GM18873 (cell line): ENCODE measurements at regions not wholly inside any gene's neighbourhood (a gene's known extent, or its start where the extent isn't known, plus 50 kb on each side); places are given as distances from the start of the nearest gene placed in this dataset.
"Not testable (repeated sequence)": the region's sequence is repeated elsewhere in the genome, so short reads cannot be mapped to it uniquely, and the experiment has no call there.

Source experiments
- ATAC-seq: cut with Tn5 transposase; IDR thresholded peaks from one replicate; pipeline ENCODE4 v1.9.1; 2021; ENCODE audit warnings: mild to moderate bottlenecking, moderate library complexity, moderate number of reproducible peaks; ENCODE audit not compliant: unreplicated experiment, low FRiP score

DNA sequence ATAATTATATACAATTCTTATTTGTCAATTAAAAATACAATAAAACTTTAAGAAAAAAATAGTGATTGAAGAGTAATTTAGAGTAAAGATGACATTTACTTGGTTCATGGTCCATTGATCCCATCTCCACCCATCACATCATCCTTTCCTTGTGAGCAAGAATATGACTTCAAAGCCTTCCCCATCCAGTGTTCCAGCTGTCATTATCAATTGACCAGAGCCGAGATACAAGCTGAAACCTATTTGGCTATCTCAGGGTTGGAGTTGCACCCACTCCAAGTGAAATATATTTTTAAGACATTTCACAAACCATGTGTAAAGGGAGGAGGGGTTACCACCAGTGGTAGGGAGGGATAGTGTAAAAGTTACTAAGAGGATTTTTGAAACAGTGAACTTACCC lies 428.9 kb upstream of the C1orf87 start:
- ATAC-seq: no peak

DNA sequence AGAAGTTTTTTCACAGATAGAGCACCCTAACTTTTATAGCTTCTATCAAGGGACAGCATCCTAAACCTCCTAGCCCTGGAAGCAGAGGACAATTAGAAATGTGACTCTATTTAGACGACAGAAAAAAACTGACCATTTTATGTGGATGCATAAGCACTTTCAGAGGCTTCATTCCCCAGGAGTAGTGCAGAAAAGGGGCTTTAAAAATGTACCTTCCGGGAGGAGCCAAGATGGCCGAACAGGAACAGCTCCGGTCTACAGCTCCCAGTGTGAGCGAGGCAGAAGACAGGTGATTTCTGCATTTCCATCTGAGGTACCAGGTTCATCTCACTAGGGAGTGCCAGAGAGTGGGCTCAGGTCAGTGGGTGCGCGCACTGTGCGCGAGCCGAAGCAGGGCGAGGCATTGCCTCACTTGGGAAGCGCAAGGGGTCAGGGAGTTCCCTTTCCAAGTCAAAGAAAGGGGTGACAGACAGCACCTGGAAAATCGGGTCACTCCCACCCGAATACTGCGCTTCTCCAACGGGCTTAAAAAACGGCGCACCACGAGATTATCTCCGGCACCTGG lies 416.4 kb upstream of the C1orf87 start:
- not testable (repeated sequence) for ATAC-seq

DNA sequence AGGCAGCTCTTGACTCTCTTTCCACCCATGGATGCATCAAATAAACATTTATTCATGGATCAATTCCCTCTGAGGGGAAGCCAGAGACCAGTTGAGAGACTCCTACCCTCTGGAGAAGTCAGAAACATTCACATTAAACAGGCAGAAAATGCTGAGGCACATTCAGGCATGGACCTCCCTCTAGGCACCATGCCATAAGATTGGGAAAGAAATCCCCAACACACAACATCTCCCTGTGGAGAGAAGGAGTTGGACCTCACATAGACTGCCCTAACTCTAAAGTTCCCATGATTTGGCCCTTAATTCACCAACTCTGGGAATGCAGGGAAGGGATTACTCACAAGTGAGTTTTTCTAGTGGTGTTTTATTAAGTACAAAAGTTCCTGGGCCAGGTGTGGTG lies 415.3 kb upstream of the C1orf87 start:
- no peak for ATAC-seq

DNA sequence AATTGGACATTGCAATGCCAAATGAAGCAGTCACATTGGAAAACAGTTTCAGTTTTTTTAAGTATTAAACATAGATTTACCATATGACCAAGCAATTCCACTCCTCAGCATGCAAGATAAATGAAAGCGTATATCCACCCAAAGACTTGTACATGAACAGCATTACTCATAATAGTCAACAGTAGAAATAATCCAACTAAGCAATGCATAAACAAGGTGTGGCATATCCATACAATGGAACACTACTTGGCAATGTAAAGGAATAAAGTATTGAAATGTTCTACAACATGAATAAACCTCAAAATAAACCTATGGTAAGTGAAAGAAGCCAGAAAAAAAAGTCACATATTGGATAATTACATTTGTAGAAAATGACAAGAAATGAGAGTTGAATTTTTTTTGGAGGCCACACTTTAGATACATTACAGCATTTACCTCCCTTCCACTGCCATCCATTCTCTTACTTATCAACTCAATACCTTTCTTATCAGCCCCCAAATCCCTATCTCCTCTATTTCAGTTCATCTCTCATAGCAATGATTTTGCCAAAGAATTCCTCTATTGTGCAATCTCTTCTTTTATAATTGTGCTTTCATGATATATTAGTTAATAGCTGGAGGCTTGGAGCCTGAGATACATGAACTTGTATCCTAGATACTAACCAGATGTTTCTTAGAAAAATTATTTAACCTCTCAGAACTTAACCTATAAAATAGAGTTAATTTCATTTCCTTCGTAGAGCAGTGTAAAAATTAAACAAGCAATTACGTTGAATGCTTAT lies 414.2 kb upstream of the C1orf87 start:
- ATAC-seq: no peak

DNA sequence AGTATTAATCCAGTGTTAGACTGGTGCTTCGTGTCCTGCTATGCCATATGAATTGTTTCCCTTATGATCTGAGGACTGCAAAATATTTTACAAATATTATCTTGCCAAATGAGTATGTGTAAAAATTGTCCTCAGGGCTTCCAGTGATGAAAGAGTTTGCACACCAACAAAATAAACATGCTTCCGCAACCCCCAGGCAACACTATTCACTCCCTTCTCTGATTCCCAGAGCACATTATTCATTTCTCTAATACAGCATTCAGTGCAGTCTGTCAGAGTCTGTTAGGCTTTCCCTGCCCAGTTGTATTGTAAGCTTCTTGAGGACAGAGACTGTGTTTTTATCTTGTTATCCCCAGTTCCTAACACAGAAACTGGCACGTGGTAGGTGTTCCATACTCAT lies 409.9 kb upstream of the C1orf87 start:
- ATAC-seq: no peak

DNA sequence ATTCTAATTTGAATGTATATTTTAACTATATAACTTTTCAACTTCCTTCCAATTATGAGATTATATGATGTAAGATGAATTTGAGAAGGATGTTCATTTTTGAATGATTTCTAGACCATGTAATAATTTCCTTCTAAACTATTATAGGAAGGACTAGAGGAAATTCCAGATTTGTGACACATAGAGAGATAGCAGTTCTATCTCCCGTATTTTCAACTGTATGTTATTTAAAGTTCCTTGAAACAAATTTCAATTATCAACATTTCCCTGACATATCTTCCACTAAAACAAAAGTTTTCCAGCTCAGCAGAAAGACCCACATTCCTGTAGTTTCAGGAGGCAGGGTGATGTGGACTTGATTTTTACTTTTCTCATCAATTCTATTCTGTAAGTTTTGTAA lies 396.7 kb upstream of the C1orf87 start:
- ATAC-seq: no peak

DNA sequence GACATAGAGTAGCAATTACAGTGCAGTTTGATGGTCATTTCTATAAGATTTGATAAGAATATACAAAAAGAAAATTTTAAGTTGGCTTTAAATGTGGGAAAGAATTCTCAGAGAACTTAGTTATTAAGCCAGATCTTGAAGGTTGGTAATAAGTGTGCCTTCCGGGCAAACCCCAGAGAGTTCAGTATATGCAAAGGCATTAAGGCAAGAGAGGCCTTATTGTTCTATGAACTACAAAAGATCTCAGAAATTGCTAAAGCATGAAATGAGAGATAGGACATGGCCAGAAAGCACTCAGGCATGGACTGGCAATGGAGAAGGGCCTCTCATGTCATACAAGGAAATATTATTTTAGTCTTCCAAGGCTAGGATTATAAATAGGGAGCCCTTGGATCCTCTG lies 390.2 kb upstream of the C1orf87 start:
- ATAC-seq: no peak

DNA sequence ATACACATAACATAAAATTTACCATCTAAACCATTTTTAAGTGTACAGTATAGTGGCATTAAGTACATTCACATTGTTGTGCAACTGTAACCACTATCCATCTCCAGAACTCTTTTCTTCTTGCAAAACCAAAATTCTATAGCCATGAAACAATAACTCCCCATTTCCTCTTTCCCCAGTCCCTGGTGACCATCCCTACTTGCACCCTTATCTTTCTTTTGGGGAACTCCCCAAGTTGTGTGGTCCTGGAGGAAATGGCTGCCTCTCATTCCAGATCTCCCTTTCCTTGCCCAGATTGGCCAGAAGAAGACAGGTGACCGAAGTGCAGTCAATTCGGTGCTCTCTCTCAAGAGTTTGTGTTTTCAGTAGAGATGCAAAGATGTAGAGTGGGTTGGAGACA lies 389.6 kb upstream of the C1orf87 start:
- no peak for ATAC-seq

DNA sequence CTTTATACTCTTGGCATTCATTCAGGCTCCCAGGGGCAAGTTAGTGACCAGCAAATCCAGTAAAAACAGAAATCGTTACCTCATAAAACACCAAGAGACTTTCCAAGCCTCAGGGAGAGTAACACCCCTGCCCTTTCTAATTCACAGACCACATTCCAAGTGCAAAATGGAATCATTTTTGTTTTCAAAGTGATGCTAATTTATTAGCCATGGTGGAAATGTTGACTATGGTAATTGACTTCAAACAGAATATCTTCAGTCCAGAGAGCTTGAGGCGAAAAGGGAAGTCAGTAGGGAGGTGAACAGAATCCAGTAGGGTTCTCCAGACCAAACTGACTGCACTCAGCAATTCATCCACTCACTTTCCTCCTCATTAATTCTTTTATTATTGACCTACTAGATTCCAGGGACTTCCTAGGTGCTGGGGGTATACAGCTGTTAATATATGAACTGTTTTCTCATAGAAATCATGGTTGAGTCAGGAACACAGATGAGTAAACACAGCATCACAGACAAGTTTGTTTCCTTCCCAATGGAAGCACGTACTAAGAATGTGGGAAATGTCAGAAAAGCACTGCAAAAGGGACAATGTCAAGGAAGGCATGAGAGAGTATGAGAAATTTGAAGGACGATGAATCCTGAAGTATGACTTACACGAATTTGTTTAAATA lies 388.5 kb upstream of the C1orf87 start:
- ATAC-seq: no peak

DNA sequence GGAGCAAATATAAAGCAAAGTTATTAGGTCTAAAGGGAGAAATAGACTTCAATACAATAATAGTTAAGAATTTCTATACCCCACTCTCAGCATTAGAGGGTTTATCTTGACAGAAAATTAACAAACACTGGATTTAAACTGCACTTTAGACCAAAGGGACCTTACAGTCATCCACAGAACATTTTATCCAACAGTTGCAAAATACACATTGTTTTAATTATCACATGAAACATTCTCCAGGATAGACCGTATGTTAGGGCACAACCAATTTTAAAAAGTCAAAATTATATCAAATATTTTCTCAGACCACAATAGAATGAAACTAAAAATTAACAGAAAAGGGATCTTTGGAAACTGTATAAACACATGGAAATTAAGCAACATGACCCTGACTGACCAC lies 384.5 kb upstream of the C1orf87 start:
- ATAC-seq: no peak

DNA sequence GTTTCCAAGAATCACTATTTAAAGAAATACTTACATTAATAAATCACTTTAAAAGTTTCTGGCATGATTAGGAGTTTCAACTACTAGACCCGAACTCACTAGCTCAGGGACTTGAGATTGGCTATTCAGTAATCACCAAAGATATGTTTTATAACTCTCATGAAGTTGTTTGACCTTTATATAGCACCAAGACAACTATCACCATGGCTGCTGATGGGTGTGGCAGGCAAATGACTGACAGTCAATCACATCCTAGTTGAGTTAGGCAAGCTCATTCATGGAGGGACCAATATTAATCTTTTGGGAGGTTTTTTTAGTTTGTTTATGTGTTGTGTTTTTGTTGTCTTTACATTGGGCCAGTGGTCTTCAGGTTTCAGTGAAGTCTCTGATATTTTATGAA lies 376.3 kb upstream of the C1orf87 start:
- ATAC-seq: no peak

DNA sequence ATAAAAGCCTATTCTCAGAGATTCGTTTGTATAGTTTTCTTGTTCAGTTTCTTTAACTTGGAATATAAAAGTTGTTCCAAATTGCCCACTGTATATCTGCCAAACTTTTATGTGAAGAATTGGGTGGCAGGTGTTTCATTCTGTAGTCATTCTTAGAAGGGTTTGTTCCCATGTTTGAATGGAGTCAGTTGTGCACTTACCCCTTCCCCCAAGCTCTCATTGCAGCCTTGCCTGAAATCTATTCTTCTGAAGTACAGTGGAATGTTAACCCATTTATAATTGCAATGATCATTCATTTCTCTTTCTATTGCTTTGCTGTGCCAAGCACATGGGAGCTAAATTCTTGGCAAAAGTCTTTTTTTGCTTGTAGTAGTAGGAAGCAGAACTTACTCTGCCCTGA lies 375.3 kb upstream of the C1orf87 start:
- no peak for ATAC-seq

DNA sequence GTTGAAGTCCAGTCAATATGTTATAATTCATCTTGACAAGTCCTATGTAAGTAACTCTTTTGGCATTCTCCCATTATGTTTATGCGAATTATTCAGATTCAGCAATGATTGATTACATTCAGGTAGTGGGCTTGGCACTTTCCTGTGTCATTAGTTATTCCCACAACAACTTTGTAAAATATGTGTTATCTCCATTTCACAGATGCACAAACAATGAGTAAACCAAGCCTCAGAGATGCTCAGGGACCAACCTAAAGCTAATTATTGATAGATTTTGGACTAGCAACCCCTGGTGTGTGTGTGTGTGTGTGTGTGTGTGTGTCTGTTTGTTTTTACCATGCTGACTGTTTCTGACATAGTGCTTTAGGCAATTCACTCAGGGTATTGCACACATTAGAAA lies 371.1 kb upstream of the C1orf87 start:
- no peak for ATAC-seq

DNA sequence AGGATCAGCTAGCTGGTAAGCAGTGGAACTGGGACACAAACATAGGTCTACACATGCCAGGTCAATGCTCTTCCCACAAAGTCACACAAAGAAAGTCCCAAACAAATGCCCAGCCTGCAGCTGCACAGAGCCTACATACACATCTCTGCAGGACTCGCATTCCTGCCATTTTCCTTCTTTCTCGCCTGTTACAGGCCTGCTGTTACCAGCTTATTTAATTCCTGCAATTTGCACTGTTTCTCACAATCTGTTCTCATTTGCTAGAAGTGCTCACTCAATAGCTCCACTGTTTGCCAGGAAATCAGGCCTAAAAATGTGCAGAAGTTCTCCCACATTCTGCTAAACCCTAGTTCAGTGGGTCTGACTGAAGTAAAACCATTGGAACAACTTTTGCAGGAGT lies 362.6 kb upstream of the C1orf87 start:
- ATAC-seq: no peak

DNA sequence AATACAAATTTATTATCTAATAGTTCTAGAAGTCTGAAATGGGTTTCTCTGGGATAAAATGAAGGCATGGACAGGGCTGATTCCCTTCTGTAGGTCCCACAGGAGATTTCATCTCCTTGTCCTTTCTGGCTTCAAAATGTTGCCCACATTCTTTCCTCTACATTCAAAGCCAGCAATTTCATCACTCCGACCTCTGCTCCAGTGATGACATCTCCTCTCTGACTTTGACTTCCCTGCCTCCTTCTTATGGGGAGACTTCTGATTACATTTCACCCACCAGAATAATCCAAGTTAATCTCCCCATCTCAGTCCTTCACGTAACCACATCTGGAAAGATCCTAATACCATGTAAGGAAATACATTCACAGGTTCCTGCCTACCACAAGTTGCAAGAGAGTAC lies 358.0 kb upstream of the C1orf87 start:
- no peak for ATAC-seq

DNA sequence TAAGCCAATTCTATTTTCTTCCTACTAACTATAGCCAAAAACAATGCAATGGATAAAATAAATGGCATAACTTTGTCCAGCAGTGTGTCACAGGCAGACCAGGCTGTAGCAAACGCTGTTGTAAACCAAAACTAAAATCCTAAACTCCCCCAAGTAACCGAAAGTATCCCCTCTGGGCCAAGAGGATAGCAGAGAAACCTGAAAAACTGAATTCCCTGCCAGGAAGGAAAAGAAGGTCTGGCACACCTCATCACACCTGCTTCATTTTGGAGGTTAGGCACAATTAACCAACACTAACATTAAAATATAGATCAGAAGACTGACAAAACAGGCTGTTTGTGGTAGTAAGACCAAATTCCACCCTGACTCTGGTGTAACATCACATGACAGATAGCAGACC lies 356.8 kb upstream of the C1orf87 start:
- no peak for ATAC-seq

DNA sequence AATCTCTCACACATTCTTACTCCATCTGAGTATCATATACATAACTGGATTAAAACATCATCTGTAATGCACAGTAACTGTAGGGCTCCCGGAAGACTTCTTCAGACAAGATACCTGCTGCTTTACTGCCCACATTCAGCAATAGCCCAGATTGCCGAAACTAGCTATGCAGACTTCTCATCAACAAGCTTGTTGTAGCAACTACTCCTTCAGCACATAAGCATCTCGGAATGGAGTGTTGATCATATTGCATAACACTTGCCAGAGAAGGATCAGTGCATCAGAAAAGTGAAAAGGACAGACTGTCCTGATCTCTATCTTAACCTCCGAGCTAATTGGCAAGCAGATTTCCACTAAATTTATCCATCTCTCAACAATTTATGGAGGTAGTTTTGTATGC lies 354.6 kb upstream of the C1orf87 start:
- no peak for ATAC-seq

DNA sequence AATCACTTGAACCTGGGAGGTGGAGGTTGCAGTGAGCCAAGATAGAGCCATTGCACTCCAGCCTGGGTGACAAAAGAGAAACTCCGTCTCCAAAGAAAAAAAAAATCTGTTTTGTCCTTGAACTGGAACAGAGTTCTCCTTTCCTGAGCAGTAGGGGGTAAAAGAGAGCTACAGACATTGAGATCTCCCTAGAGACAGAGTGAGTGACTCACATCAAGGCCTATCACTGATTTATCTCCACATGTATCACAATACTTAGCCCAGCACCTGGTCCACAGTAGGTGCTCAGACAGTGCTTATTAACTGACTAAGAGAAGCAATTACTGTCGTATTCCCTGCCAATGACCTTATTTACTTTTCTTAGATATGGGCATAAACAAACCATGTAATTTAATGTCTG lies 354.1 kb upstream of the C1orf87 start:
- no peak for ATAC-seq

DNA sequence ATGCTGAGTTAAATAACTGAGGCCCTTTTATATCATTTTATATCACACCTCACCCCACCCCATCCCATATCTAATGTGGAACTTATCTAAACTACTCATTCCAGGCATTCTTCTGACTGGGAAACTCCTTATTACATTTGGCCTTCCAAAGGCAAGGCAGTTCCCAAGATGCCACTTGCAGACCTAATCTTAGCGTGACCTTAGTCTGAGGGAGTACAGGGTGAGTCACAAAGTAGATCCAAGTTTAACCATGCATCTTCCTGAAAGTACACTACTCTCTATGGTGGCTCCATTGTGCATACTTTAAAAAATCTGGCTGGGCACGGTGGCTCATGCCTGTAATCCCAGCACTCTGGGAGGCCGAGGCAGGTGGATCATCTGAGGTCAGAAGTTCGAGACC lies 353.6 kb upstream of the C1orf87 start:
- ATAC-seq: no peak

DNA sequence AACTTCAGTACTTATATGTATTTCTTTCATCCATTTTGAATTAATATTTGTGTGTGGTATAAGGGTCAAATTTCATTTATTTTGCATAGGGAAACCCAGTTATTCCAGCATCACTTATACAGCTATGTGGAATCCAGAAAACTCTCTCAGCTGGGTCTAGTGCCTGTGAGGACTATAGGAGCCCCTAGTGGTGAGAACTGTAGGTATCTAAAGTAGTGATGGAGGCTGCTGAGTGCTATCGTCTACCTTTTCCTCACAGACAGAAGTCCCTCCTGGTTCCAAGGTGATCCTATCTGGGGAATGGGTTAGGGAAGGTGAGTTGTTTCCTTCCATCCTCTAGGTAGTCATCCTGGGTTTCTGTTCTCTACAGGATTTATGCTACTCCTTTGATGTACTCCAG lies 352.0 kb upstream of the C1orf87 start:
- no peak for ATAC-seq

DNA sequence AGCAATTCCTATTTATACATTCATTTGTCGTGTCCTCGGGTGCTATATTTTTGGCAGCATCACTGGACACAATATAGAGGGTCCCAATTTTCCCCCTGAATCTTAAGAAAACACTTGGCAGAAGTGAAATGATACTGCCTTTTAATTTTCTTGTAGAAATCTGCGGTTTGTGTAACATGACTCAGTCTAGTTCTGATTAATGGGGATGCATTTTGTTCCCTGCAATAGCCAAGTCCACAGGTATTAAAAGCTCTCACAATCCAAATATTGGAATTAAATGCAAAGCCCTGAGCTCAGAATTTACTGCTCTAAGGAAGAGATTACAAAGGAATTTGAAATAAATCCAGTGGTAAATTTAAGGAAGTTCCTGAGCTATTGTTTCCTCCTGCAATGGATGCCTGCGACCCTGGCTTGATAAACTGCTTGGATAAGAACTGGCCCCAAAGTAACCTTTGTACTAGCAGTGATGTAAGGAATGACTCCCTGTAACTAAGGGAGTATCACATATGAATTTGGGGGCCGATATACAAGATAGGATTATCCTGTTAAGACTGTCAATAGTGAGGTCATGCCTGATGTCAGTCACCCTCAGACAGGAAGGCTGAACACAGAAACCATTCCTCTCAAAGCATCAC lies 349.7 kb upstream of the C1orf87 start:
- ATAC-seq: no peak

DNA sequence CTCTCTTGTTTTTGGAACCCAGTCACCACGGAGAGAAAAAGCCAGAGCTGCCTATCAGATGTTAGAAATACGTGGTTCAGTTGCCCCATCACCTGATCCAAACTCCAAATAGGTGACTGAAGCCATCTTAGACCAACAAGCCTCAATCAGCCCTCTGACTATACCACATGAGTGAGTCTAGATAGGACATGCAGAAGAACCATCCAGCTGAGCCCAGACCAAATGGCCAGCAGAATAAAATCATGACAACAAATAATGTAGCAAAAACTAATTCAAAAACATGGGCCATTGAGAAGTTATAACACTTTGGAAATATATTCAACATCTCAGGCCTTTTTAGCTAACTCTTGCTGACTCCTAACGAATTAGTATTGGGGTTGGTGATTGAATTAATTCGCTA lies 348.4 kb upstream of the C1orf87 start:
- ATAC-seq: no peak
